MM.1S (cell line): ENCODE measurements at regions not wholly inside any gene's neighbourhood (a gene's known extent, or its start where the extent isn't known, plus 50 kb on each side); places are given as distances from the start of the nearest gene placed in this dataset.

ENCODE experiments used
- EZH2phosphoT487 ChIP-seq: fragments of 300-600 bp; sonication (generic); IDR thresholded peaks from 2 replicates; pipeline ENCODE4 v1.6.1; 2018; ENCODE audit warnings: antibody characterized with exemption, low read length
- TF ChIP-seq, protein P1 (sequence below): fragments of 300-600 bp; sonication (generic); IDR thresholded peaks from 2 replicates; pipeline ENCODE4 v1.5.1; 2016; ENCODE audit warnings: antibody characterized with exemption, low read length, mixed read lengths

DNA sequence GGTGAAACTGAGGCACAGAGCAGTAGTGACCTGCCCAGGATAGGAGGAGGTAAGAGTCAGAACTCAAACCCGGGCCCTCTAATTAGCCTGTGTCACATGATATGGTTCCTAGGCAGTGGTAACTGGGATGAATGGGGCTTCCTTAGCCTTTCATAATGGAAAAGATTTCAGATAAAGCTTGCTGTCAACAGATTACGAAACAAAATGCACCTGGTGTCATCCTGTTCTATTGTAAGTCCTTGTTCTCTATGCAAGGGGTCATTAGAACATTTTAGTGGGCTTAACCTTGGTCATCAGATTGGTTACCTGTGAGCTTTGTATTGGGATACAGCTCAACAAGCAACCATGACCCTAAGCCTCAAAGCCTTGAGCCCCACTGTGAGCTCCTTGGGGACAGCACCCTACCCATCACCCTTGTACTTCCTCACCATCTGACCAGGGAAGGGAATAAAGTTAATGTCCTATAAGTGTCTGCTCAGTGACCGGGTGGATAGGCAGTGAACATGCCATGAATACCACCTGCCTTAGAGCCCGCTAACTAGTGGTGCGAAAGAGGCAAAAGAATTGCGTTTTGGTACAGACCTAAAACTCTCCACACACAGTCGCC lies 70.3 kb upstream of the RMDN2 start:
- TF ChIP-seq, protein P1, sequence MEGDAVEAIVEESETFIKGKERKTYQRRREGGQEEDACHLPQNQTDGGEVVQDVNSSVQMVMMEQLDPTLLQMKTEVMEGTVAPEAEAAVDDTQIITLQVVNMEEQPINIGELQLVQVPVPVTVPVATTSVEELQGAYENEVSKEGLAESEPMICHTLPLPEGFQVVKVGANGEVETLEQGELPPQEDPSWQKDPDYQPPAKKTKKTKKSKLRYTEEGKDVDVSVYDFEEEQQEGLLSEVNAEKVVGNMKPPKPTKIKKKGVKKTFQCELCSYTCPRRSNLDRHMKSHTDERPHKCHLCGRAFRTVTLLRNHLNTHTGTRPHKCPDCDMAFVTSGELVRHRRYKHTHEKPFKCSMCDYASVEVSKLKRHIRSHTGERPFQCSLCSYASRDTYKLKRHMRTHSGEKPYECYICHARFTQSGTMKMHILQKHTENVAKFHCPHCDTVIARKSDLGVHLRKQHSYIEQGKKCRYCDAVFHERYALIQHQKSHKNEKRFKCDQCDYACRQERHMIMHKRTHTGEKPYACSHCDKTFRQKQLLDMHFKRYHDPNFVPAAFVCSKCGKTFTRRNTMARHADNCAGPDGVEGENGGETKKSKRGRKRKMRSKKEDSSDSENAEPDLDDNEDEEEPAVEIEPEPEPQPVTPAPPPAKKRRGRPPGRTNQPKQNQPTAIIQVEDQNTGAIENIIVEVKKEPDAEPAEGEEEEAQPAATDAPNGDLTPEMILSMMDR: no peak
- TF ChIP-seq EZH2phosphoT487: no peak
